Keratinocyte (primary cell): ENCODE measurements at regions not wholly inside any gene's neighbourhood (a gene's known extent, or its start where the extent isn't known, plus 50 kb on each side); places are given as distances from the start of the nearest gene placed in this dataset.

Source experiments
- CTCF ChIP-seq, 3 experiments: IDR thresholded peaks in 1 of 3; conservative IDR thresholded peaks in 1 of 3; optimal IDR thresholded peaks in 1 of 3; 2 replicates in 2 of 3; 3 replicates in 1 of 3; pipeline versions ENCODE3 to v1.5.1; 2011; ENCODE audit warnings: low read length in 3 of 3, mild to moderate bottlenecking in 3 of 3, moderate library complexity in 2 of 3, control low read depth in 1 of 3, inconsistent platforms in 1 of 3; ENCODE audit not compliant: insufficient read depth in 2 of 3; ENCODE audit errors: extremely low read depth in 1 of 3
- EZH2 ChIP-seq: IDR thresholded peaks from one replicate; pipeline ENCODE4 v1.6.1; 2012; ENCODE audit warnings: inconsistent platforms, mild to moderate bottlenecking, low read length, moderate library complexity

GRCh38 chr7:51446356-51446755 is 129.7 kb upstream of the COBL start:
- TF ChIP-seq EZH2 (no peak), CTCF (optimal IDR thresholded peaks at IDR 0.05 in 1 of 3, IDR thresholded peaks at IDR 0.05 in 1 of 3, conservative IDR thresholded peaks at IDR 0.05 in 1 of 3; ENCODE audit: extremely low read depth in 1 of 3, insufficient read depth in 2 of 3, low read length in 3 of 3) (no peak)
